Mucosa of rectum (tissue), 2 donors: ENCODE measurements at regions not wholly inside any gene's neighbourhood (a gene's known extent, or its start where the extent isn't known, plus 50 kb on each side); places are given as distances from the start of the nearest gene placed in this dataset.

Experiments
- H3K27ac ChIP-seq, 2 donors: one replicate each; pipeline ENCODE4 v1.7.0; 2013; ENCODE audit warnings: inconsistent platforms in 2 of 2, low read depth in 2 of 2, low read length in 2 of 2
- H3K27me3 ChIP-seq, 2 donors: one replicate each; pipeline ENCODE4 v1.7.0; 2013; ENCODE audit warnings: low read length in 2 of 2; ENCODE audit not compliant: control insufficient read depth in 2 of 2, insufficient read depth in 2 of 2
- H3K36me3 ChIP-seq, 2 donors: one replicate each; pipeline ENCODE4 v1.7.0; 2013; ENCODE audit warnings: low read length in 2 of 2; ENCODE audit not compliant: control insufficient read depth in 2 of 2, insufficient read depth in 2 of 2
- H3K4me1 ChIP-seq, 2 donors: one replicate each; pipeline ENCODE4 v1.7.0; 2013; ENCODE audit warnings: low read length in 2 of 2, mild to moderate bottlenecking in 1 of 2; ENCODE audit not compliant: control insufficient read depth in 2 of 2, insufficient read depth in 2 of 2
- H3K4me3 ChIP-seq, 2 donors: one replicate each; pipeline ENCODE4 v1.7.0; 2013; ENCODE audit warnings: low read length in 2 of 2
- H3K9ac ChIP-seq, 2 donors: one replicate each; pipeline ENCODE4 v1.7.0; 2013; ENCODE audit warnings: low read length in 2 of 2, low read depth in 1 of 2, mild to moderate bottlenecking in 1 of 2
- H3K9me3 ChIP-seq, 2 donors: one replicate each; pipeline ENCODE4 v1.7.0; 2013; ENCODE audit warnings: low read length in 2 of 2; ENCODE audit not compliant: control insufficient read depth in 2 of 2
- donor health status: healthy.
- donor health status: Normal muscosa, but diverticular disease.

- H3K27me3 ChIP-seq, result no peaks in the 10 kb centered on the region
- no peak overlapping the region for H3K27ac ChIP-seq
- H3K36me3 ChIP-seq, result no peaks in the 10 kb centered on the region
- H3K4me3 ChIP-seq, result no peak overlapping the region
- peaks cover 6 to 11% of the 10 kb centered on the region in 2 donors for H3K4me1 ChIP-seq
- H3K9me3 ChIP-seq, result no peaks in the 10 kb centered on the region
- H3K9ac ChIP-seq, result no peak overlapping the region
Measured at GRCh38 chr4:143089847-143090246, 94.9 kb upstream of the USP38 start.

GRCh38 chr4:143091862-143092261, 92.9 kb upstream of the USP38 start:
- Histone ChIP-seq H3K4me3 (no peak overlapping the region), H3K36me3 (no peaks in the 10 kb centered on the region)

GRCh38 chr4:143095447-143095846, 89.3 kb upstream of the USP38 start:
- Histone ChIP-seq H3K4me3 (no peak overlapping the region), H3K9ac (no peak overlapping the region), H3K27me3 (no peaks in the 10 kb centered on the region), H3K36me3 (no peaks in the 10 kb centered on the region), H3K27ac (peak overlapping the region in 1 of 2 donors; percentile 29), H3K4me1 (peaks cover 0 to 7% of the 10 kb centered on the region in 2 donors), H3K9me3 (no peaks in the 10 kb centered on the region)

More at GRCh38 chr4:143091862-143092261, 92.9 kb upstream of the USP38 start:
- H3K4me1 ChIP-seq, result no peaks in the 10 kb centered on the region
- H3K9ac ChIP-seq, result no peak overlapping the region
- no peaks in the 10 kb centered on the region for H3K9me3 ChIP-seq
- no peak overlapping the region for H3K27ac ChIP-seq
- H3K27me3 ChIP-seq, result no peaks in the 10 kb centered on the region

- H3K9me3 ChIP-seq, result no peaks in the 10 kb centered on the region
- H3K27ac ChIP-seq, result no peak overlapping the region
- no peaks in the 10 kb centered on the region for H3K36me3 ChIP-seq
- no peaks in the 10 kb centered on the region for H3K27me3 ChIP-seq
- H3K9ac ChIP-seq, result no peak overlapping the region
- H3K4me1 ChIP-seq, result peaks cover 0 to 7% of the 10 kb centered on the region in 2 donors
- no peak overlapping the region for H3K4me3 ChIP-seq
Measured at GRCh38 chr4:143097751-143098150, 87.0 kb upstream of the USP38 start.

- Histone ChIP-seq H3K4me3 (no peak overlapping the region), H3K36me3 (no peaks in the 10 kb centered on the region), H3K9ac (no peak overlapping the region), H3K4me1 (peaks cover 0 to 7% of the 10 kb centered on the region in 2 donors), H3K27ac (no peak overlapping the region), H3K9me3 (no peaks in the 10 kb centered on the region), H3K27me3 (no peaks in the 10 kb centered on the region)
Measured at GRCh38 chr4:143099693-143100092, 85.0 kb upstream of the USP38 start.

- Histone ChIP-seq H3K4me3 (no peak overlapping the region), H3K9me3 (no peaks in the 10 kb centered on the region), H3K27me3 (no peaks in the 10 kb centered on the region), H3K27ac (no peak overlapping the region), H3K9ac (no peak overlapping the region), H3K4me1 (no peaks in the 10 kb centered on the region), H3K36me3 (no peaks in the 10 kb centered on the region)
Measured at GRCh38 chr4:143109376-143109775, 75.3 kb upstream of the USP38 start.

GRCh38 chr4:143118663-143119062, 66.1 kb upstream of the USP38 start:
- no peaks in the 10 kb centered on the region for H3K9me3 ChIP-seq
- no peak overlapping the region for H3K27ac ChIP-seq
- H3K36me3 ChIP-seq, result no peaks in the 10 kb centered on the region
- no peak overlapping the region for H3K9ac ChIP-seq
- H3K4me1 ChIP-seq, result no peaks in the 10 kb centered on the region
- H3K4me3 ChIP-seq, result no peak overlapping the region
- H3K27me3 ChIP-seq, result no peaks in the 10 kb centered on the region

- Histone ChIP-seq H3K4me3 (no peak overlapping the region), H3K36me3 (no peaks in the 10 kb centered on the region), H3K9ac (no peak overlapping the region)
Measured at GRCh38 chr4:143127621-143128020, 57.1 kb upstream of the USP38 start.

GRCh38 chr4:143133977-143134376, 50.7 kb upstream of the USP38 start:
- H3K36me3 ChIP-seq, result no peaks in the 10 kb centered on the region
- H3K4me1 ChIP-seq, result peaks cover 0 to 2% of the 10 kb centered on the region in 2 donors
- H3K9me3 ChIP-seq, result no peaks in the 10 kb centered on the region
- H3K27ac ChIP-seq, result no peak overlapping the region
- no peaks in the 10 kb centered on the region for H3K27me3 ChIP-seq
- H3K4me3 ChIP-seq, result no peak overlapping the region
- H3K9ac ChIP-seq, result no peak overlapping the region

More at GRCh38 chr4:143127621-143128020, 57.1 kb upstream of the USP38 start:
- Histone ChIP-seq H3K27me3 (no peaks in the 10 kb centered on the region), H3K4me1 (no peaks in the 10 kb centered on the region), H3K27ac (no peak overlapping the region), H3K9me3 (no peaks in the 10 kb centered on the region)
